Progenitor cell of endocrine pancreas (in vitro differentiated cells): ENCODE measurements at regions not wholly inside any gene's neighbourhood (a gene's known extent, or its start where the extent isn't known, plus 50 kb on each side); places are given as distances from the start of the nearest gene placed in this dataset.

Experiments
- DNase-seq: peaks from one replicate; pipeline ENCODE4 v3.0.0; 2021; ENCODE audit warnings: low spot score; ENCODE audit not compliant: unreplicated experiment
- H3K27ac Mint-ChIP-seq: 2 replicates; pipeline ENCODE4 v1.8.0; 2021; ENCODE audit warnings: mild to moderate bottlenecking, moderate library complexity, mixed read lengths
- H3K27me3 Mint-ChIP-seq: 2 replicates; pipeline ENCODE4 v1.8.0; 2021; ENCODE audit warnings: mixed read lengths
- H3K36me3 Mint-ChIP-seq: 2 replicates; pipeline ENCODE4 v1.8.0; 2022; ENCODE audit warnings: mixed read lengths; ENCODE audit not compliant: insufficient read depth
- H3K4me1 Mint-ChIP-seq: 2 replicates; pipeline ENCODE4 v1.8.0; 2021; ENCODE audit warnings: low read depth, mixed read lengths
- H3K4me3 Mint-ChIP-seq: 2 replicates; pipeline ENCODE4 v1.8.0; 2021; ENCODE audit warnings: low read depth, mild to moderate bottlenecking, moderate library complexity, mixed read lengths
- H3K9me3 Mint-ChIP-seq: 2 replicates; pipeline ENCODE4 v1.8.0; 2021; ENCODE audit warnings: low read depth, mixed read lengths
- TF ChIP-seq, protein P1 (sequence below): fragments of 200-600 bp; sonication (generic); IDR thresholded peaks from one replicate; pipeline ENCODE4 v1.5.0; 2021; ENCODE audit warnings: antibody characterized with exemption, mild to moderate bottlenecking; ENCODE audit not compliant: unreplicated experiment

DNA sequence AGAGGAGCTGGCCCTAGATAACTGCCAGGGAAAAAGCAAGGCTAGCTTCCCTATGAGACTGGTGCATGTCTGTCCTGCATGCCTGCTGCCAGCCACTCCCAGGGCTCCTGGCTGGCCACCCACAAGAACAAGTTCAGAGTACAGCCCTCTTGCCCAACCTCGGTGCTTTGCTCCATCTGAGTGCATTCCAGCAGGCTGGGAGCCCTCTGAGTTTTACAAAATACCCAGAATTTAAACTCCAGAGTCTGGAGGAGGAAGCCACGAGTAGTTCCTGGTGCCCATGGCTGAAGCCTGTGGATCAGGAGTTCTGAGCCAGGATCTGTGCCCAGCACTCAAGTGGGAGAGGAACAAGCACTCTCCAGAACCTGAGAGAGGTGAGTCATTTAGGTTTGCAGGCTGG is 111.6 kb downstream of the MAGEE2 start:
- Mint-ChIP-seq H3K4me3 (no peak overlapping the region), H3K27ac (no peak overlapping the region), H3K9me3 (peaks cover 37% of the 10 kb centered on the region), H3K4me1 (no peaks in the 10 kb centered on the region), H3K27me3 (no peaks in the 10 kb centered on the region), H3K36me3 (peaks cover 2% of the 10 kb centered on the region)
- TF ChIP-seq, protein P1, sequence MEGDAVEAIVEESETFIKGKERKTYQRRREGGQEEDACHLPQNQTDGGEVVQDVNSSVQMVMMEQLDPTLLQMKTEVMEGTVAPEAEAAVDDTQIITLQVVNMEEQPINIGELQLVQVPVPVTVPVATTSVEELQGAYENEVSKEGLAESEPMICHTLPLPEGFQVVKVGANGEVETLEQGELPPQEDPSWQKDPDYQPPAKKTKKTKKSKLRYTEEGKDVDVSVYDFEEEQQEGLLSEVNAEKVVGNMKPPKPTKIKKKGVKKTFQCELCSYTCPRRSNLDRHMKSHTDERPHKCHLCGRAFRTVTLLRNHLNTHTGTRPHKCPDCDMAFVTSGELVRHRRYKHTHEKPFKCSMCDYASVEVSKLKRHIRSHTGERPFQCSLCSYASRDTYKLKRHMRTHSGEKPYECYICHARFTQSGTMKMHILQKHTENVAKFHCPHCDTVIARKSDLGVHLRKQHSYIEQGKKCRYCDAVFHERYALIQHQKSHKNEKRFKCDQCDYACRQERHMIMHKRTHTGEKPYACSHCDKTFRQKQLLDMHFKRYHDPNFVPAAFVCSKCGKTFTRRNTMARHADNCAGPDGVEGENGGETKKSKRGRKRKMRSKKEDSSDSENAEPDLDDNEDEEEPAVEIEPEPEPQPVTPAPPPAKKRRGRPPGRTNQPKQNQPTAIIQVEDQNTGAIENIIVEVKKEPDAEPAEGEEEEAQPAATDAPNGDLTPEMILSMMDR = no peak
- no peak for DNase-seq

- no peaks in the 10 kb centered on the region for H3K4me1 Mint-ChIP-seq
- peaks cover 32% of the 10 kb centered on the region for H3K9me3 Mint-ChIP-seq
- no peak overlapping the region for H3K4me3 Mint-ChIP-seq
- no peak for DNase-seq
- TF ChIP-seq, protein P1 = no peak
- H3K27me3 Mint-ChIP-seq = no peaks in the 10 kb centered on the region
- H3K36me3 Mint-ChIP-seq = peaks cover 2% of the 10 kb centered on the region
- H3K27ac Mint-ChIP-seq = no peak overlapping the region
Measured at GRCh38 chrX:75655627-75656026, 129.4 kb downstream of the MAGEE2 start.

GRCh38 chrX:75649829-75650228 is 127.0 kb upstream of the ZDHHC15 start:
- DNase-seq = no peak
- no peak overlapping the region for H3K4me3 Mint-ChIP-seq
- H3K4me1 Mint-ChIP-seq = no peaks in the 10 kb centered on the region
- H3K27me3 Mint-ChIP-seq = no peaks in the 10 kb centered on the region
- TF ChIP-seq, protein P1 = no peak
- no peak overlapping the region for H3K27ac Mint-ChIP-seq
- peaks cover 44% of the 10 kb centered on the region for H3K9me3 Mint-ChIP-seq
- peaks cover 5% of the 10 kb centered on the region for H3K36me3 Mint-ChIP-seq

GRCh38 chrX:75648803-75649588 is 126.2 kb upstream of the ZDHHC15 start:
- H3K27me3 Mint-ChIP-seq = no peaks in the 10 kb centered on the region
- peaks cover 49% of the 10 kb centered on the region for H3K9me3 Mint-ChIP-seq
- TF ChIP-seq, protein P1 = no peak
- DNase-seq = no peak
- H3K4me1 Mint-ChIP-seq = no peaks in the 10 kb centered on the region
- H3K4me3 Mint-ChIP-seq = no peak overlapping the region
- H3K27ac Mint-ChIP-seq = no peak overlapping the region
- H3K36me3 Mint-ChIP-seq = peaks cover 5% of the 10 kb centered on the region

- Mint-ChIP-seq H3K36me3 (peaks cover 1% of the 10 kb centered on the region), H3K4me1 (no peaks in the 10 kb centered on the region), H3K4me3 (no peak overlapping the region), H3K27ac (no peak overlapping the region), H3K27me3 (no peaks in the 10 kb centered on the region), H3K9me3 (peaks cover 37% of the 10 kb centered on the region)
- TF ChIP-seq, protein P1 = no peak
- DNase-seq = no peak
Measured at GRCh38 chrX:75642811-75643361, 120.0 kb upstream of the ZDHHC15 start.
